ENCODE measurements at regions not wholly inside any gene's neighbourhood (a gene's known extent, or its start where the extent isn't known, plus 50 kb on each side); places are given as distances from the start of the nearest gene placed in this dataset.

GRCh38 chr20:56094228-56094627 lies 88.9 kb upstream of the CBLN4 start:
- intact Hi-C loops (cut with DNase I; ENCODE audit: low total_unique reads): no loop called here
- WGBS, 2 donors: 77 to 78% methylated on average over 5 of the region's 5 CpGs
- DNase-seq: no peak
- Histone ChIP-seq H3K4me1 (no peaks in the 10 kb centered on the region), H3K27me3 (no peaks in the 10 kb centered on the region), H3K27ac (no peak overlapping the region), H3K4me3 (no peak overlapping the region), H3K9me3 (no peaks in the 10 kb centered on the region), H3K36me3 (ENCODE audit: low read depth, missing control alignments) (no peaks in the 10 kb centered on the region)
- no peak for TF ChIP-seq POLR2A (IDR thresholded peaks at IDR 0.05)
- no peak for TF ChIP-seq CTCF (IDR thresholded peaks at IDR 0.05)

GRCh38 chr20:56098981-56099500 lies 93.7 kb upstream of the CBLN4 start:
- H3K27ac ChIP-seq: no peak overlapping the region
- DNase-seq: peak; percentile 22
- intact Hi-C loops (cut with DNase I; ENCODE audit: low total_unique reads): no loop called here
- 24% methylated on average over 1 of the region's 1 CpG; no CpG with 5 or more reads in 1 of the 2 donors for WGBS, 2 donors
- H3K4me3 ChIP-seq: no peak overlapping the region
- H3K36me3 ChIP-seq (ENCODE audit: low read depth, missing control alignments): no peaks in the 10 kb centered on the region
- no peaks in the 10 kb centered on the region for H3K4me1 ChIP-seq
- no peak for TF ChIP-seq POLR2A (IDR thresholded peaks at IDR 0.05)
- TF ChIP-seq CTCF (IDR thresholded peaks at IDR 0.05): no peak
- no peaks in the 10 kb centered on the region for H3K9me3 ChIP-seq
- no peaks in the 10 kb centered on the region for H3K27me3 ChIP-seq

GRCh38 chr20:56111961-56112730 lies 106.8 kb upstream of the CBLN4 start:
- no peaks in the 10 kb centered on the region for H3K36me3 ChIP-seq (ENCODE audit: low read depth, missing control alignments)
- no peak for TF ChIP-seq CTCF (IDR thresholded peaks at IDR 0.05)
- no peak for TF ChIP-seq POLR2A (IDR thresholded peaks at IDR 0.05)
- no peaks in the 10 kb centered on the region for H3K9me3 ChIP-seq
- no peaks in the 10 kb centered on the region for H3K4me1 ChIP-seq
- intact Hi-C loops (cut with DNase I; ENCODE audit: low total_unique reads): no loop called here
- no peak for DNase-seq
- no peak overlapping the region for H3K27ac ChIP-seq
- no peaks in the 10 kb centered on the region for H3K27me3 ChIP-seq
- H3K4me3 ChIP-seq: no peak overlapping the region
- WGBS, 2 donors: 64 to 78% methylated on average over 9 of the region's 9 CpGs

GRCh38 chr20:56117350-56117749 lies 112.0 kb upstream of the CBLN4 start:
- TF ChIP-seq CTCF (IDR thresholded peaks at IDR 0.05) (no peak), POLR2A (IDR thresholded peaks at IDR 0.05) (no peak)
- intact Hi-C loops (cut with DNase I; ENCODE audit: low total_unique reads): no loop called here
- H3K4me3 ChIP-seq: no peak overlapping the region
- no peaks in the 10 kb centered on the region for H3K4me1 ChIP-seq
- 33 to 34% methylated on average over 6 of the region's 6 CpGs for WGBS, 2 donors
- no peak for DNase-seq
- H3K27ac ChIP-seq: no peak overlapping the region
- H3K27me3 ChIP-seq: no peaks in the 10 kb centered on the region
- H3K9me3 ChIP-seq: no peaks in the 10 kb centered on the region
- no peaks in the 10 kb centered on the region for H3K36me3 ChIP-seq (ENCODE audit: low read depth, missing control alignments)

GRCh38 chr20:56121850-56122249 lies 116.5 kb upstream of the CBLN4 start:
- WGBS, 2 donors: 57 to 82% methylated on average over 1 of the region's 1 CpG
- DNase-seq: no peak

More at GRCh38 chr20:56121850-56122249, 116.5 kb upstream of the CBLN4 start:
- H3K36me3 ChIP-seq (ENCODE audit: low read depth, missing control alignments): no peaks in the 10 kb centered on the region
- TF ChIP-seq CTCF (IDR thresholded peaks at IDR 0.05): no peak
- TF ChIP-seq POLR2A (IDR thresholded peaks at IDR 0.05): no peak
- no peaks in the 10 kb centered on the region for H3K27me3 ChIP-seq
- H3K4me3 ChIP-seq: no peak overlapping the region
- intact Hi-C loops (cut with DNase I; ENCODE audit: low total_unique reads): no loop called here
- no peaks in the 10 kb centered on the region for H3K4me1 ChIP-seq
- no peak overlapping the region for H3K27ac ChIP-seq
- H3K9me3 ChIP-seq: no peaks in the 10 kb centered on the region
